GM19328 (cell line): ENCODE measurements at regions not wholly inside any gene's neighbourhood (a gene's known extent, or its start where the extent isn't known, plus 50 kb on each side); places are given as distances from the start of the nearest gene placed in this dataset.

Experiments used
- ATAC-seq: cut with Tn5 transposase; IDR thresholded peaks from one replicate; pipeline ENCODE4 v1.9.1; 2021; ENCODE audit warnings: mild to moderate bottlenecking, moderate library complexity; ENCODE audit not compliant: unreplicated experiment

- no peak for ATAC-seq
Measured at GRCh38 chr1:53378061-53378460, 50.2 kb upstream of the LRP8 start.

GRCh38 chr1:53378932-53379661 is 51.2 kb upstream of the LRP8 start:
- ATAC-seq, result no peak

- ATAC-seq, result no peak
Measured at GRCh38 chr1:53379662-53380002, 51.8 kb upstream of the LRP8 start.

GRCh38 chr1:53380296-53380695 is 52.4 kb upstream of the LRP8 start:
- no peak for ATAC-seq

GRCh38 chr1:53381790-53382401 is 54.0 kb upstream of the LRP8 start:
- no peak for ATAC-seq

- no peak for ATAC-seq
Measured at GRCh38 chr1:53383136-53383870, 55.4 kb upstream of the LRP8 start.

GRCh38 chr1:53384796-53385195 is 56.9 kb upstream of the LRP8 start:
- no peak for ATAC-seq

GRCh38 chr1:53385276-53386225 is 57.7 kb upstream of the LRP8 start:
- ATAC-seq, result no peak

GRCh38 chr1:53388963-53389362 is 61.1 kb upstream of the LRP8 start:
- no peak for ATAC-seq

- ATAC-seq, result no peak
Measured at GRCh38 chr1:53390261-53390660, 62.4 kb upstream of the LRP8 start.

- ATAC-seq, result no peak
Measured at GRCh38 chr1:53390736-53391135, 62.9 kb upstream of the LRP8 start.

- no peak for ATAC-seq
Measured at GRCh38 chr1:53391296-53391695, 63.4 kb upstream of the LRP8 start.

GRCh38 chr1:53391982-53392381 is 64.1 kb upstream of the LRP8 start:
- no peak for ATAC-seq

GRCh38 chr1:53392460-53392859 is 64.6 kb upstream of the LRP8 start:
- ATAC-seq, result no peak

- ATAC-seq, result peak; percentile 62
Measured at GRCh38 chr1:53393325-53393792, 65.5 kb upstream of the LRP8 start.

GRCh38 chr1:53394306-53394705 is 64.9 kb upstream of the DMRTB1 start:
- no peak for ATAC-seq

- ATAC-seq, result no peak
Measured at GRCh38 chr1:53395671-53396215, 63.5 kb upstream of the DMRTB1 start.

GRCh38 chr1:53396573-53397268 is 62.5 kb upstream of the DMRTB1 start:
- no peak for ATAC-seq

- ATAC-seq, result no peak
Measured at GRCh38 chr1:53398091-53398490, 61.1 kb upstream of the DMRTB1 start.
